Motor neuron (in vitro differentiated cells): ENCODE measurements at regions not wholly inside any gene's neighbourhood (a gene's known extent, or its start where the extent isn't known, plus 50 kb on each side); places are given as distances from the start of the nearest gene placed in this dataset.

Source experiments
- ATAC-seq, 8 experiments: fragments of 200-7000 bp; cut with Tn5 transposase; replicated peaks in 6 of 8; 2 replicates each; pipeline ENCODE4 v1.8.0; 2021; ENCODE audit warnings: mild to moderate bottlenecking in 8 of 8, moderate library complexity in 8 of 8
- H3K27ac ChIP-seq, 2 donors: fragments of 250-450 bp; sonication (Bioruptor Pico); 2 replicates each; pipeline ENCODE4 v1.9.0; 2021; ENCODE audit warnings: antibody characterized with exemption in 2 of 2, mild to moderate bottlenecking in 2 of 2, moderate library complexity in 1 of 2
- H3K4me1 ChIP-seq, 2 donors: fragments of 250-450 bp; sonication (Bioruptor Pico); replicated peaks in 1 of 2; 2 replicates each; pipeline ENCODE4 v1.6.1; 2021; ENCODE audit warnings: antibody characterized with exemption in 2 of 2, mild to moderate bottlenecking in 2 of 2, moderate library complexity in 1 of 2
- H3K4me3 ChIP-seq, 5 donors: fragments of 250-450 bp; sonication (Bioruptor Pico); 2 replicates each; pipeline ENCODE4 v1.9.0; 2021; ENCODE audit warnings: antibody characterized with exemption in 5 of 5, mild to moderate bottlenecking in 5 of 5, moderate library complexity in 4 of 5
- WGBS, 10 experiments: fragments of 450-650 bp; shearing (Covaris generic); methylation state at CpG; one replicate each; pipeline ENCODE4 v1.0.0; 2022; 5-methylcytosine and 5-hydroxymethylcytosine counted together
- in situ Hi-C, 9 experiments: fragments of 400-800 bp; cut with MboI; loops; one replicate each; pipeline ENCODE4 v1.15.0; 2021; ENCODE audit warnings: low sequenced_read_pairs in 9 of 9, low pct_unique_long_range_greater_than_20kb in 2 of 9; ENCODE audit not compliant: unreplicated experiment in 9 of 9

DNA sequence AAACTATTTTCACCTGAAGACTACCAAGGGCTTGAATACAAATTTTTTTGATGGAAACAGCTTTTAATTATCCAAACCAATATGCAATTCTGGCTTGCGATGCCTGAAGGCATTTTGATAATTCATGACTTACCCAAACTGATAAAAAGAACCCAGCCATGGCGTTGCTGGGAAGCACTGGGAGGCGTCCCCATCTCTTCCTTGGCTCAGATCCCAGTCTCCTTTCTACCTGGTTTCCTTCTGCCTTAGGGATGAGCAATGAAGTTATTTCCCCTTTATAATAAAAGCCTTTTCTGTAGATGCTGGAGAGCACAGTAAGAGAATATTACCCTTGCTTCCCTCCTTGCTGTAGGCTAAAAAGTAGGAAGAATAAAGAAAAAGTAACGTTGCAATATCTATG, 129.1 kb upstream of the ANK3 start:
- in situ Hi-C loops, result no loop called here
- WGBS, 10 experiments, result 50 to 100% (median 95%) methylated on average over 1 to 4 of the region's 4 CpGs; no CpG with 5 or more reads in 3 of the 10 experiments
- H3K4me1 ChIP-seq, result peaks cover 12 to 17% of the 10 kb centered on the region in 2 donors
- no peak overlapping the region for H3K27ac ChIP-seq
- H3K4me3 ChIP-seq, result no peak overlapping the region
- no peak for ATAC-seq

DNA sequence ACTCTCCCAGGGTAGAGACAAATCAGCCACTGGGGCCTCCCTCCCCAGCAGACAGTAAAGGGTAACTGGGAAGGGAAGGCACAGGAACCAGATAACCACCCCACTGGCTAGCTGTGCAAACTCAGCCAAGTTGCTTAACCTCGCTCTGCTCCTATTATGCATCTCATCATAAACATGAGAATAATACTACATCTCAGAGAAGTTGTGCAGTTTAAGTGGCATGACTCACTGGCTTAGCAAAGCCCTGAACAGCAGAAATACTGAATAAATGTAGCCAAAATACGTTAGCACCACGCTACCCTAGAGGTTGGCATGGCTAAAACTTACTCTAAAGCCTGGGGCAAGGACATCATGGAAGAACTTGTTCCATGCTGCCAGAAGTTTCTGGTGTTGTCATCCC, 128.1 kb upstream of the ANK3 start:
- 89 to 100% (median 98%) methylated on average over 1 to 3 of the region's 3 CpGs; no CpG with 5 or more reads in 4 of the 10 experiments for WGBS, 10 experiments
- Histone ChIP-seq H3K4me3 (no peak overlapping the region), H3K27ac (no peak overlapping the region), H3K4me1 (peaks cover 12 to 22% of the 10 kb centered on the region in 2 donors)
- ATAC-seq, result peak in 2 of 8 experiments; percentile 26 to 50
- in situ Hi-C loops, result no loop called here

DNA sequence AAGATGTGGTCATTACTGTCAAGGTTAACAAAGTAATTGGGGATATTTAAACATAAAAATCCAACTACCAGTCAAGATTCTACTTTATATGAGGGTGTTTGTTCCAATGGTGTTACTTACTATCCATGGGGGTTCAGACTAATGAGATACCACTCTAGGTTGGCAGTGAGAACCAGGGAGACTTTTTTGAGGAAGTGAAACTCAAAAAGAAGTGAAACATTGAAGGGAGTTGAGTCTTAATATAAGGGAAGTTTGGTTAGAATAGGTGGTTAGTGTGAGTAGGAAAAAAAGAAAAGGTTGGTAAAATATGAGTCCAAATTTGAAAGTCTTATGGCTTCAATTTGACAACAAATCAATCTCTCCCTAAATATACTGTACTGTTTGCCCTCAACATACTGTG, 123.6 kb upstream of the ANK3 start:
- in situ Hi-C loops, result no loop called here
- ATAC-seq, result no peak
- H3K4me1 ChIP-seq, result peaks cover 9 to 24% of the 10 kb centered on the region in 2 donors
- no peak overlapping the region for H3K27ac ChIP-seq
- no peak overlapping the region for H3K4me3 ChIP-seq

DNA sequence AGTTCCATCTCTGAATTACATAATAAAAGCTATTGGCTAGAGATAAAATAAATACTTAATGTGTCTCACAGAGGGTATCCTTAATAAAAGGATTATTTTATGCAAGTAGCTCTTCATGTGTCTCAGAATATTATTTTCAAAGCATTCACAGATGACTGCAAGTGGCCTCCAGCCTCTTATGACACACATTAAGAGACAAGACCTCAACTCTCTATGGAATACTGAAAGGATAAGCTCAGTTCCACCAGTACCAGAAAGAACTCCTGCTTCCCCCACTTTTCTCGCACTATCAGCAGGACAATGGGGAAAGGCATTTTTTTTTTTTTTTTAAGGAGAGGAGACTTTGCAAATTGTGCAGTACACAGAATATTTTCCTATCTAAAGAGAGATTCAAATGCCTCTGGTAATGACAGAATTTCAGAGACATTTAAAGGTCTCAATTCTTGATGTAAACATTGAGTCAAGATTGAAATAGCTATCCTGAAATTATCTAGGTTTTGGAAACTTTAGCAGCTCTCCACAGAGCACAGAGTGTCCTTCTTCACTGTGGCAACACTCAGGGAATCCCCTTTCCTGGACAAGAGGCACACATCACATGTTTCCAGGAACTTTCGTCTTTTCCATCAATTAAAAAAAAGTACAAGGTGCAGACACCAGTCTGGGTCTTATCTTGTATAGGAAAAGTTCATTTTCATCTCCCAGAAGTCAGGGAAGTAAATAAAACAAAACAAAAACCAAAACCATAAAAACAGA, 122.0 kb upstream of the ANK3 start:
- ATAC-seq, result peak in 1 of 8 experiments; percentile 69
- 20 to 100% (median 76%) methylated on average over 1 to 2 of the region's 2 CpGs; no CpG with 5 or more reads in 1 of the 10 experiments for WGBS, 10 experiments
- H3K4me1 ChIP-seq, result peaks cover 9 to 24% of the 10 kb centered on the region in 2 donors
- no peak overlapping the region for H3K4me3 ChIP-seq
- in situ Hi-C loops, result no loop called here
- H3K27ac ChIP-seq, result no peak overlapping the region

DNA sequence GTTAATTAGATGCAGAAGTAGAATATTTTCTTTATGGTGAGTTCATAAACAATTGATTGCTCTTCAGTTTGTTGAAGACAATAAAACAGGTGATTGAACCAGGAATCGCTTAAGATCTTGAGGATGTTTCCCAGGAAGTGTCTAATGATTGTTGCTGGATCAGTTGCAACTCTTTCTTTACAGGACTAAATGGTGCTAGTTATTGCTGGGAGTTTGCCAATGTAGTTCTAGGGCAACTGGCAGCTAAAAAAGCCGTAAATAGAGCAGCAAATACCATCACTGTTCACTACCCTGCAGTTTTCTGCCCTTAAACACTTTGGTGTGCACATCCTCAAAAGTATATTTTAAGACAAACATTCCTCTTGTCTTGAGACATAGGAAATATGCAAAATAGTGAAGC, 119.2 kb upstream of the ANK3 start:
- 56 to 100% (median 85%) methylated on average over 1 to 2 of the region's 2 CpGs; no CpG with 5 or more reads in 1 of the 10 experiments for WGBS, 10 experiments
- no peak for ATAC-seq
- H3K27ac ChIP-seq, result no peak overlapping the region
- in situ Hi-C loops, result no loop called here
- peaks cover 9 to 24% of the 10 kb centered on the region in 2 donors for H3K4me1 ChIP-seq
- no peak overlapping the region for H3K4me3 ChIP-seq

DNA sequence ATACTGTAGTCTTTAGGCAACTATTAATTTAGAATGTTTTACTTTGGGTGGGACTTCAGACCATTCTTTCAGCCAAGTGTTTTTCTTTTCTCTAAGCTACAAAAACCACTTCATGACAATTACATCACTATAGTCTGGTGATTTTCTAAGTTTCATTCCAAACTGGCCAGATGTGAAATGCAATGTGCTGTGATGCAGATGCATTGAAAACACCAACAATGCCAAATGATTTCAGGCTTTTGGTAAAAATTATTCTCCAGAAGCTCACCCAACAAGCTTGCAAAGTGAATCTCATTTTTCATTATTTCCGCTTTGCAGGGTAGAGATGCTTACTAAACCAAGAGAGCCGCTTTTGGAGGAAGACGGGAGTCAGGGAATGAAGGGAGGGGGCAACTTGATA, 118.4 kb upstream of the ANK3 start:
- peaks cover 9 to 22% of the 10 kb centered on the region in 2 donors for H3K4me1 ChIP-seq

DNA sequence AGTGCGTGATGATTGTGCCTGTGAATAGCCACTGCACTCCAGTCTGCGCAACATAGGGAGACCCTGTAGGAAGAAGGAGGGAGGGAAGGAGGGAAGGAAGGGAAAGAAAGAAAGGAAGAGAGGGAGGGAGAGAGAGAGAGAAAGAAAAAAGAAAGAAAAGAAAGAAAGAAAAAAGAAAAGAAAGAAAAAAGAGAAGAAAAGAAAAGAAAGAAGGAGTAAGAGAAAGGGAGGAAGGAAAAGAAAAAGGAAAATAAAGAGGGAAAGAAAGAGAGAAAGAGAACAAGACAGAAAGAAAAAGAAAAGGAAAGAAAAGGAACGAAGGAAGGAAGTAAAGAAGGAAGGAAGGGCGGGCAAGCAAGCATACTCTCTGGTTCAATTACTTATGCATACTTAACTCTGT, 112.9 kb upstream of the ANK3 start:
- Histone ChIP-seq H3K4me1 (no peaks in the 10 kb centered on the region), H3K27ac (no peak overlapping the region), H3K4me3 (no peak overlapping the region)
- no peak for ATAC-seq
- in situ Hi-C loops, result no loop called here
- WGBS, 10 experiments, result 91 to 100% (median 97%) methylated on average over 1 to 4 of the region's 4 CpGs; no CpG with 5 or more reads in 1 of the 10 experiments

More for the DNA sequence above, 118.4 kb upstream of the ANK3 start:
- in situ Hi-C loops, result no loop called here
- WGBS, 10 experiments, result 10 to 100% (median 78%) methylated on average over 2 to 3 of the region's 3 CpGs; no CpG with 5 or more reads in 3 of the 10 experiments
- ATAC-seq, result peak in 1 of 8 experiments; percentile 45
- H3K4me3 ChIP-seq, result no peak overlapping the region
- no peak overlapping the region for H3K27ac ChIP-seq

DNA sequence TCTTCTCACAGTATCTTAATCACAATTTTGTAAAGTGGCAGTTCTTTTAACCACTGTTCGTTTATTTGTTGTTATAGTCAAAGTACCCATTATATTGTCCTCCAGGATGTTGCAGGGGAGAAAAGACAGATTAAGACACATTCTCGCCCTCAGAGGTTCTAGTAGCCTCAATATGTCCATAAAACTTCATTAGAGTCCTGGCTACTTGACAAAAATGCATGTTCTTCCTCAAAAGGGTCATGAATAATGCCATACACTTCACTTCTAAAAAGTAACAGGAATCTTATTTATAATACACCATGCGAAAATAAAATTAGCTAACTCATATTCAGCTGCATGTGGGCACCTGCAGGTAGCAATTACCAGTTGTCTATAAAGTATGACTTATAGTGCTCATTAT, 109.3 kb upstream of the ANK3 start:
- WGBS, 10 experiments, result 0 to 93% (median 54%) methylated on average over 2 to 3 of the region's 3 CpGs; no CpG with 5 or more reads in 2 of the 10 experiments
- no peak overlapping the region for H3K27ac ChIP-seq
- H3K4me3 ChIP-seq, result no peak overlapping the region
- in situ Hi-C loops, result no loop called here
- H3K4me1 ChIP-seq, result peaks cover 10 to 15% of the 10 kb centered on the region in 2 donors
- peak in 3 of 8 experiments; percentile 65 to 82 (median 77) for ATAC-seq

DNA sequence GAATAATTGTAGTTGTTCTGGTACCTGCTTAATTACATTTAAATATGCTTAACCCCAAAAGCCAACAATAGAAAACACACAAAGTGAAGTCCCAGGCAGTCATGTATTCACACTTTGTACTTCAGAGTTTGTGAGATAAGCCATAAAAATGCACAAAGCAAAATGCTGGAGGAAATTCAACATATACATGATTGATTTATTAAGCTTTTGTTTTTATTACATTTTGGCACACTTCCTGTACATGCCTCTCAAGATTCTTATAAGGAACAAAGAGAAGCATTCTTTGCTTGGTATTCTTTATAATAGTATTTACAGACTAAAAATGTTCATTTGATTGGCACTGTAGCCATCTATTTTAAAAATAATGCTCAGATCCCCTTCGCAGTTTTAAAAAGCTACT, 107.7 kb upstream of the ANK3 start:
- Histone ChIP-seq H3K4me1 (peaks cover 10 to 15% of the 10 kb centered on the region in 2 donors), H3K4me3 (no peak overlapping the region), H3K27ac (no peak overlapping the region)
- in situ Hi-C loops, result no loop called here
- WGBS, 10 experiments, result 40 to 100% (median 87%) methylated on average over 1 of the region's 1 CpG; no CpG with 5 or more reads in 2 of the 10 experiments
- ATAC-seq, result peak in 1 of 8 experiments; percentile 14

DNA sequence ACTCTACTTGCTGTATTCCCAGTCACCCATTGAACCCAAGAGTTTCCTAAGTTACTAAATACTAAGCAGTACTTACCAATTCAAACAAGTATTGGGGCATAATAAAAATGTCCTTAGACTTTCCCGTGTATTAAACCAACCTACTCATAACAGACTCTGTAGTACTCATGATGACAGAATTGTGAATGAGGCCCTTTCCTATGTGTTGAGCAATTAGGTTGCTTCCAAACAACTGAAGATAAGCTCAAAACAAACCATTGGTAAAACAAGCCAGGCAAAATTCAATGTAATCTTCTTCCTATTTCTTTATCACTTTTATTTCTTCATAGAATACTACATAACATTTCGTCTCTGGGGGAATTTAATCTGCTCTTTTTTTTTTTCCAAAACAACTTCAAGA, 106.5 kb upstream of the ANK3 start:
- H3K27ac ChIP-seq, result no peak overlapping the region
- WGBS, 10 experiments, result 45 to 100% (median 94%) methylated on average over 1 to 2 of the region's 2 CpGs; no CpG with 5 or more reads in 1 of the 10 experiments
- H3K4me3 ChIP-seq, result no peak overlapping the region
- ATAC-seq, result no peak
- in situ Hi-C loops, result no loop called here
- H3K4me1 ChIP-seq, result peaks cover 10 to 15% of the 10 kb centered on the region in 2 donors

DNA sequence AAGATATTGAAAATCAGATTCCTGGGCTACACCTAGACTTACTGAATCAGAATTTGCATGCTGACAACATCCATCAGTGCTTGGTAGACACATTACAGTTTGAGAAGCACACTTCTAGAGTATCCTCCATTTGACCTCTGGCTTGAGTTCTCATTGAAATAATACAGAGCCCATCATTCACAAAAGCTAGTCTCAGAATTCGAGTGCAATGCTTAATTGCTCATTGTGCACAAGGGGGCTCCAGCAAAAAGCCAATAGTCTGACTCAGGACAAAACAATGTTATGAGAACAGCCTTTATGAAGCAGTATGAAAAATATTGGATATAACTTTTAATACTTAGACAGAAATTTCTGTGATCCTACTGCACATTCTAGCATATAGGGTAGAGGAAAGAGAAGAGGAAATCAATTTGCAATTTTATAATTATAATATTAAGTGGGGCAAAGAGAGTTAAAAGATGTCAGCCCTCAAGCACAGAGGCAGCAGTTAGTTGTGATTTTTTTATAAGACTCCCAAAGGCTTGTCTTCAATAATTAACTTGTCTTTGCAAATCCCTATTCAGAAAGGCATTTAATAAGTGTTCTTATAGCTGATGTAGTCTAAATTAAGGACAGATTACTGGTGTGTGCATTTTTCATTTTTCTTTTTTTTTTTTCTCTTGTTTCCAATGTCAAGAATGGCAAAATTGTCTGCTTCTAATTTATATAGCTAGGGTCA, 105.8 kb upstream of the ANK3 start:
- no peak overlapping the region for H3K4me3 ChIP-seq
- H3K4me1 ChIP-seq, result peaks cover 10 to 15% of the 10 kb centered on the region in 2 donors
- 0 to 38% (median 20%) methylated on average over 1 of the region's 1 CpG; no CpG with 5 or more reads in 2 of the 10 experiments for WGBS, 10 experiments
- no peak overlapping the region for H3K27ac ChIP-seq
- in situ Hi-C loops, result no loop called here
- peak in 5 of 8 experiments; percentile 63 to 74 (median 66) for ATAC-seq

DNA sequence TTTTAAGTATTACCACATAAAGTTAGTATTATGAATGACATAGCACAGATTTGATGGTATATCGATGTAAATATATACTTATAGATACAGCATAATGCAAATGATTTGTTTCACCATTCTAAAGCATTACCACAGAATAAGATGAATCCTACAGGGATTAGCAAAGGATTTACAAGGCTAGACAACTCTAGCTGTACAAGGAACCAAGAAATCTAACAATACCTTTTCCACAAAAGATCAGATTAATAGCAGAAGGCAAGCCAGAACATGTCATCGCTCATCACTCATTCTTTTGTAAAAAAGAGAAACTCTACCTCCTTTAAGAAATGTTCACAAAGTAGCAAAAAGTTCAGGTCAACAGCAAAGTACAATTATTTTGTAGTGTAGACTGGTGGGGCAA, 105.1 kb upstream of the ANK3 start:
- ATAC-seq, result no peak
- 50 to 100% (median 93%) methylated on average over 1 to 2 of the region's 2 CpGs for WGBS, 10 experiments
- Histone ChIP-seq H3K4me3 (no peak overlapping the region), H3K4me1 (peaks cover 10 to 15% of the 10 kb centered on the region in 2 donors), H3K27ac (no peak overlapping the region)
- in situ Hi-C loops, result no loop called here

DNA sequence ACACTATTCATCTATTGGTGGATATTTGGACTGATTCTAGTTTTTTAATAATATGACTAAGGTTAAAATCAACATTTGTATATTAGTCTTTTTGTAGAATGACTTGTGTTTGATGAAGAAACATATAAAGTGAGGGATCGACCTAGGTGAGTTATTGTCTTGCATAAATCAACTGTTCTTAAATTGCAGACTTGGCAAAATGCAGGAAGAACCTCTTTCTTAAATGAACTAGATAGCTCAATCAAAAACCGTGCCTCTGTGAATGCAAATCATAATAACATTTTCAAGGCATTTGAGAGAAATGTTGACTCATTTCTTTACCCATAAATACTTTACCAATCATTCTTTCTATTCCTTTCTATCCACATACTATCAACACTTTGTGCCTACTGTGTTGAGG, 101.5 kb upstream of the ANK3 start:
- in situ Hi-C loops, result no loop called here
- ATAC-seq, result no peak
- 23 to 100% (median 83%) methylated on average over 1 to 2 of the region's 2 CpGs for WGBS, 10 experiments
- no peak overlapping the region for H3K4me3 ChIP-seq
- peaks cover 10 to 14% of the 10 kb centered on the region in 2 donors for H3K4me1 ChIP-seq
- no peak overlapping the region for H3K27ac ChIP-seq
